ENCODE measurements at regions not wholly inside any gene's neighbourhood (a gene's known extent, or its start where the extent isn't known, plus 50 kb on each side); places are given as distances from the start of the nearest gene placed in this dataset.

GRCh38 chr13:67754012-67754411, 523.9 kb upstream of the PCDH9 start:
- no peak for DNase-seq

GRCh38 chr13:67752759-67753158, 522.6 kb upstream of the PCDH9 start:
- no peak for DNase-seq

- DNase-seq: no peak
These were observed 512.3 kb upstream of the PCDH9 start for GRCh38 chr13:67742478-67742877.

GRCh38 chr13:67740871-67741535, 510.9 kb upstream of the PCDH9 start:
- DNase-seq: no peak

GRCh38 chr13:67736646-67737420, 506.7 kb upstream of the PCDH9 start:
- no peak for DNase-seq

- no peak for DNase-seq
These were observed 505.5 kb upstream of the PCDH9 start for GRCh38 chr13:67735651-67736050.

GRCh38 chr13:67726979-67727378, 496.8 kb upstream of the PCDH9 start:
- DNase-seq: no peak

- DNase-seq: no peak
These were observed 495.9 kb upstream of the PCDH9 start for GRCh38 chr13:67725999-67726398.

GRCh38 chr13:67713571-67713970, 483.4 kb upstream of the PCDH9 start:
- DNase-seq: no peak

- DNase-seq: no peak
These were observed 466.6 kb upstream of the PCDH9 start for GRCh38 chr13:67696775-67697174.

GRCh38 chr13:67664502-67664901, 434.4 kb upstream of the PCDH9 start:
- no peak for DNase-seq

- no peak for DNase-seq
These were observed 432.9 kb upstream of the PCDH9 start for GRCh38 chr13:67662997-67663396.

GRCh38 chr13:67652887-67653286, 422.8 kb upstream of the PCDH9 start:
- DNase-seq: no peak

- no peak for DNase-seq
These were observed 421.9 kb upstream of the PCDH9 start for GRCh38 chr13:67651908-67652465.

- no peak for DNase-seq
These were observed 420.3 kb upstream of the PCDH9 start for GRCh38 chr13:67650471-67650870.

GRCh38 chr13:67645874-67646467, 415.8 kb upstream of the PCDH9 start:
- no peak for DNase-seq

GRCh38 chr13:67643516-67644055, 413.4 kb upstream of the PCDH9 start:
- DNase-seq: no peak

GRCh38 chr13:67642657-67643056, 412.5 kb upstream of the PCDH9 start:
- DNase-seq: no peak

GRCh38 chr13:67635754-67636153, 405.6 kb upstream of the PCDH9 start:
- no peak for DNase-seq

- DNase-seq: no peak
These were observed 402.5 kb upstream of the PCDH9 start for GRCh38 chr13:67632590-67632989.

GRCh38 chr13:67630640-67631039, 400.5 kb upstream of the PCDH9 start:
- DNase-seq: no peak

GRCh38 chr13:67623630-67624029, 393.5 kb upstream of the PCDH9 start:
- DNase-seq: no peak

GRCh38 chr13:67620665-67621064, 390.5 kb upstream of the PCDH9 start:
- no peak for DNase-seq

- DNase-seq: no peak
These were observed 389.9 kb upstream of the PCDH9 start for GRCh38 chr13:67619995-67620380.

Data from DMS79 (cell line).